Panc1 (cell line): ENCODE measurements at regions not wholly inside any gene's neighbourhood (a gene's known extent, or its start where the extent isn't known, plus 50 kb on each side); places are given as distances from the start of the nearest gene placed in this dataset.

Source experiments
- ATAC-seq: fragments of 200-7000 bp; cut with Tn5 transposase; 2 replicates; pipeline ENCODE4 v1.9.1; 2020; ENCODE audit warnings: mild to moderate bottlenecking, moderate library complexity
- BruUV-seq: library from RNA; stranded (reverse); fragments of 400-500 nt; replicated peaks from 2 replicates; lab custom pipeline; 2021; lab: Mats Ljungman, UMichigan
- CTCF ChIA-PET: fragments of 300-600 bp; sonication (Branson Sonifier 250); formaldehyde crosslinking; loops from one replicate; lab custom pipeline; 2022; ENCODE audit warnings: antibody characterized with exemption; lab: Charles Lee
- POLR2A ChIA-PET: fragments of 300-600 bp; sonication (Branson Sonifier 250); formaldehyde crosslinking; loops from one replicate; lab custom pipeline; 2022; ENCODE audit warnings: antibody characterized with exemption; lab: Charles Lee
- DNase-seq: peaks from one replicate; pipeline ENCODE4 v3.0.0-alpha.2; 2010; ENCODE audit warnings: low read depth, low spot score
- H3K27ac ChIP-seq: 2 replicates; pipeline ENCODE4 v1.5.1; 2011; ENCODE audit warnings: mild to moderate bottlenecking, low read length, inconsistent platforms
- H3K27me3 ChIP-seq: fragments of 200-500 bp; sonication (Bioruptor generic); 2 replicates; pipeline ENCODE4 v1.6.0; 2014; ENCODE audit warnings: low read length, inconsistent platforms; ENCODE audit not compliant: control insufficient read depth, insufficient read depth
- H3K36me3 ChIP-seq: fragments of 200-500 bp; sonication (Bioruptor generic); 2 replicates; pipeline ENCODE4 v1.5.1; 2014; ENCODE audit warnings: inconsistent platforms, mild to moderate bottlenecking, low read length, moderate library complexity; ENCODE audit not compliant: control insufficient read depth, insufficient read depth
- H3K4me1 ChIP-seq: 2 replicates; pipeline ENCODE4 v1.5.1; 2011; ENCODE audit warnings: inconsistent platforms, mild to moderate bottlenecking, low read length, moderate library complexity; ENCODE audit not compliant: control insufficient read depth, insufficient read depth
- H3K4me3 ChIP-seq, 2 experiments: 2 replicates each; pipeline ENCODE4 v1.5.1; 2011 to 2012; ENCODE audit warnings: low read depth in 2 of 2, low read length in 2 of 2, mild to moderate bottlenecking in 2 of 2, inconsistent platforms in 1 of 2, moderate library complexity in 1 of 2
- H3K9me3 ChIP-seq: fragments of 200-500 bp; sonication (Bioruptor generic); 2 replicates; pipeline ENCODE4 v1.5.1; 2014; ENCODE audit warnings: low read depth, mild to moderate bottlenecking, inconsistent platforms, low read length, moderate library complexity; ENCODE audit not compliant: control insufficient read depth, insufficient read depth
- CTCF ChIP-seq: fragments of 450-650 bp; IDR thresholded peaks from 2 replicates; pipeline ENCODE4 v1.5.1; 2017; ENCODE audit warnings: mild to moderate bottlenecking
- POLR2AphosphoS5 ChIP-seq: IDR thresholded peaks from 2 replicates; pipeline ENCODE4 v1.6.1; 2012; ENCODE audit warnings: mild to moderate bottlenecking, low read depth, low read length, moderate library complexity
- SIN3A ChIP-seq: IDR thresholded peaks from 2 replicates; pipeline ENCODE4 v1.6.1; 2012; ENCODE audit warnings: low read depth, mild to moderate bottlenecking, low read length, moderate library complexity, borderline replicate concordance; ENCODE audit not compliant: insufficient read depth
- TCF7L2 ChIP-seq: IDR thresholded peaks from 2 replicates; pipeline ENCODE4 v1.6.1; 2011; ENCODE audit warnings: mild to moderate bottlenecking, low read depth, low read length, inconsistent platforms
- in situ Hi-C: cut with HindIII; loops from 2 replicates; pipeline ENCODE4 v1.10.0; 2016; ENCODE audit warnings: low sequenced_read_pairs, low pct_unique_long_range_greater_than_20kb
- intact Hi-C: fragments of 100-400 bp; cut with micrococcal nuclease; formaldehyde crosslinking; loops from one replicate; pipeline ENCODE4 v1.10.0; 2022; ENCODE audit not compliant: unreplicated experiment
- TF ChIP-seq, protein P1 (sequence below), 2 experiments: IDR thresholded peaks; 2 replicates each; pipeline ENCODE4 v1.6.1; 2011 to 2012; ENCODE audit warnings: low read depth in 2 of 2, control low read depth in 1 of 2, low read length in 1 of 2, mild to moderate bottlenecking in 1 of 2, moderate library complexity in 1 of 2; ENCODE audit not compliant: insufficient read depth in 1 of 2

GRCh38 chr11:87810486-87810885 lies 364.8 kb downstream of the RAB38 start:
- TF ChIP-seq, protein P1, sequence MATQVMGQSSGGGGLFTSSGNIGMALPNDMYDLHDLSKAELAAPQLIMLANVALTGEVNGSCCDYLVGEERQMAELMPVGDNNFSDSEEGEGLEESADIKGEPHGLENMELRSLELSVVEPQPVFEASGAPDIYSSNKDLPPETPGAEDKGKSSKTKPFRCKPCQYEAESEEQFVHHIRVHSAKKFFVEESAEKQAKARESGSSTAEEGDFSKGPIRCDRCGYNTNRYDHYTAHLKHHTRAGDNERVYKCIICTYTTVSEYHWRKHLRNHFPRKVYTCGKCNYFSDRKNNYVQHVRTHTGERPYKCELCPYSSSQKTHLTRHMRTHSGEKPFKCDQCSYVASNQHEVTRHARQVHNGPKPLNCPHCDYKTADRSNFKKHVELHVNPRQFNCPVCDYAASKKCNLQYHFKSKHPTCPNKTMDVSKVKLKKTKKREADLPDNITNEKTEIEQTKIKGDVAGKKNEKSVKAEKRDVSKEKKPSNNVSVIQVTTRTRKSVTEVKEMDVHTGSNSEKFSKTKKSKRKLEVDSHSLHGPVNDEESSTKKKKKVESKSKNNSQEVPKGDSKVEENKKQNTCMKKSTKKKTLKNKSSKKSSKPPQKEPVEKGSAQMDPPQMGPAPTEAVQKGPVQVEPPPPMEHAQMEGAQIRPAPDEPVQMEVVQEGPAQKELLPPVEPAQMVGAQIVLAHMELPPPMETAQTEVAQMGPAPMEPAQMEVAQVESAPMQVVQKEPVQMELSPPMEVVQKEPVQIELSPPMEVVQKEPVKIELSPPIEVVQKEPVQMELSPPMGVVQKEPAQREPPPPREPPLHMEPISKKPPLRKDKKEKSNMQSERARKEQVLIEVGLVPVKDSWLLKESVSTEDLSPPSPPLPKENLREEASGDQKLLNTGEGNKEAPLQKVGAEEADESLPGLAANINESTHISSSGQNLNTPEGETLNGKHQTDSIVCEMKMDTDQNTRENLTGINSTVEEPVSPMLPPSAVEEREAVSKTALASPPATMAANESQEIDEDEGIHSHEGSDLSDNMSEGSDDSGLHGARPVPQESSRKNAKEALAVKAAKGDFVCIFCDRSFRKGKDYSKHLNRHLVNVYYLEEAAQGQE (IDR thresholded peaks at IDR 0.05; ENCODE audit: insufficient read depth in 1 of 2, low read depth in 2 of 2, low read length in 1 of 2): no peak
- TF ChIP-seq SIN3A (no peak), CTCF (no peak), POLR2AphosphoS5 (no peak), TCF7L2 (no peak)
- BruUV-seq: no TSS peak
- Histone ChIP-seq H3K4me3 (no peak overlapping the region), H3K9me3 (no peaks in the 10 kb centered on the region; the same call in 1 of the 2 replicates), H3K4me1 (no peaks in the 10 kb centered on the region), H3K27ac (no peak overlapping the region), H3K36me3 (no peaks in the 10 kb centered on the region), H3K27me3 (no peaks in the 10 kb centered on the region)
- no peak for DNase-seq
- in situ Hi-C loops (no loop called here), intact Hi-C loops (no loop called here)
- ChIA-PET CTCF (no interaction called here), POLR2A (no interaction called here)
- no peak for ATAC-seq

GRCh38 chr11:87809256-87809655 lies 366.0 kb downstream of the RAB38 start:
- in situ Hi-C loops: no loop called here
- no TSS peak for BruUV-seq
- ATAC-seq: no peak
- no peaks in the 10 kb centered on the region; the same call in 1 of the 2 replicates for H3K9me3 ChIP-seq
- H3K4me1 ChIP-seq: no peaks in the 10 kb centered on the region
- no peaks in the 10 kb centered on the region for H3K36me3 ChIP-seq
- ChIA-PET CTCF (no interaction called here), POLR2A (no interaction called here)
- H3K4me3 ChIP-seq: no peak overlapping the region
- no peaks in the 10 kb centered on the region for H3K27me3 ChIP-seq
- H3K27ac ChIP-seq: no peak overlapping the region
- DNase-seq: no peak
- no peak for TF ChIP-seq POLR2AphosphoS5
- TF ChIP-seq, protein P1 (IDR thresholded peaks at IDR 0.05; ENCODE audit: insufficient read depth in 1 of 2, low read depth in 2 of 2, low read length in 1 of 2): no peak
- TF ChIP-seq TCF7L2: no peak
- TF ChIP-seq SIN3A: no peak
- no peak for TF ChIP-seq CTCF
- intact Hi-C loops: no loop called here
